Neural cell (in vitro differentiated cells): ENCODE measurements at regions not wholly inside any gene's neighbourhood (a gene's known extent, or its start where the extent isn't known, plus 50 kb on each side); places are given as distances from the start of the nearest gene placed in this dataset.

Source experiments
- H2AFZ ChIP-seq: fragments of 200-600, 300-800 bp; sonication (generic), shearing (Covaris generic); 2 replicates; pipeline ENCODE4 v1.6.0; 2014; ENCODE audit warnings: low read depth, mild to moderate bottlenecking, antibody characterized with exemption, low read length, moderate library complexity
- H3F3A ChIP-seq: fragments of 200-600 bp; shearing (Covaris generic); 2 replicates; pipeline ENCODE4 v1.6.1; 2016; ENCODE audit warnings: mild to moderate bottlenecking, moderate library complexity, mixed read lengths, antibody characterized with exemption, low read length; ENCODE audit not compliant: insufficient read depth, poor library complexity, severe bottlenecking
- H3K27ac ChIP-seq: fragments of 200-600, 300-800 bp; sonication (generic), shearing (Covaris generic); 2 replicates; pipeline ENCODE4 v1.5.1; 2014; ENCODE audit warnings: mild to moderate bottlenecking, low read length, moderate library complexity
- H3K27me3 ChIP-seq: fragments of 300-800, 200-600 bp; sonication (generic), shearing (Covaris generic); 2 replicates; pipeline ENCODE4 v1.6.0; 2014; ENCODE audit warnings: mild to moderate bottlenecking, low read depth, low read length, moderate library complexity; ENCODE audit not compliant: insufficient read depth
- H3K36me3 ChIP-seq: fragments of 300-800, 200-600 bp; sonication (generic), shearing (Covaris generic); 2 replicates; pipeline ENCODE4 v1.5.1; 2014; ENCODE audit warnings: mild to moderate bottlenecking, antibody characterized with exemption, low read length, moderate library complexity; ENCODE audit not compliant: insufficient read depth
- H3K4me2 ChIP-seq: fragments of 300-800, 200-600 bp; sonication (generic), shearing (Covaris generic); 2 replicates; pipeline ENCODE4 v1.6.0; 2014; ENCODE audit warnings: mild to moderate bottlenecking, low read length
- H3K4me3 ChIP-seq: fragments of 300-800, 200-600 bp; sonication (generic), shearing (Covaris generic); 2 replicates; pipeline ENCODE4 v1.5.1; 2014; ENCODE audit warnings: mild to moderate bottlenecking, low read length, moderate library complexity
- H3K79me2 ChIP-seq: fragments of 200-600 bp; shearing (Covaris generic); replicated peaks from 2 replicates; pipeline ENCODE4 v1.6.0; 2014; ENCODE audit warnings: mild to moderate bottlenecking, low read length, moderate library complexity; ENCODE audit not compliant: insufficient read depth
- H3K9ac ChIP-seq: fragments of 300-800, 200-600 bp; sonication (generic), shearing (Covaris generic); 2 replicates; pipeline ENCODE4 v1.6.1; 2016; ENCODE audit warnings: mild to moderate bottlenecking, low read length, mixed read lengths
- H3K9me2 ChIP-seq: fragments of 200-600 bp; shearing (Covaris generic); 2 replicates; pipeline ENCODE4 v1.6.1; 2016; ENCODE audit warnings: mild to moderate bottlenecking, low read length, mixed read lengths; ENCODE audit not compliant: insufficient read depth
- H3K9me3 ChIP-seq: fragments of 200-600, 300-800 bp; sonication (generic), shearing (Covaris generic); 2 replicates; pipeline ENCODE4 v1.6.1; 2016; ENCODE audit warnings: mild to moderate bottlenecking, mixed run types, low read length, moderate library complexity, mixed read lengths
- H4K20me1 ChIP-seq: fragments of 200-600 bp; shearing (Covaris generic); 2 replicates; pipeline ENCODE4 v1.6.1; 2016; ENCODE audit warnings: mild to moderate bottlenecking, mixed run types; ENCODE audit not compliant: insufficient read depth
- CTCF ChIP-seq: fragments of 450-650 bp; IDR thresholded peaks from 2 replicates; pipeline ENCODE4 v1.5.1; 2014; ENCODE audit warnings: antibody characterized with exemption, mild to moderate bottlenecking, moderate library complexity; ENCODE audit not compliant: poor library complexity, severe bottlenecking
- EP300 ChIP-seq: fragments of 450-650 bp; conservative IDR thresholded peaks from 2 replicates; pipeline ENCODE4 v1.6.1; 2014; ENCODE audit warnings: antibody characterized with exemption, mild to moderate bottlenecking, moderate library complexity; ENCODE audit not compliant: poor library complexity, severe bottlenecking
- EZH2 ChIP-seq: fragments of 200-600, 300-800 bp; shearing (Covaris generic), sonication (generic); IDR thresholded peaks from 2 replicates; pipeline ENCODE4 v1.6.1; 2014; ENCODE audit warnings: antibody characterized with exemption, low read length, borderline replicate concordance, mild to moderate bottlenecking; ENCODE audit not compliant: insufficient read depth, poor library complexity, severe bottlenecking
- MXI1 ChIP-seq: fragments of 450-650 bp; conservative IDR thresholded peaks from 2 replicates; pipeline ENCODE4 v1.6.1; 2014; ENCODE audit warnings: antibody characterized with exemption, mild to moderate bottlenecking; ENCODE audit not compliant: poor library complexity, severe bottlenecking
- POLR2AphosphoS5 ChIP-seq: IDR thresholded peaks from 2 replicates; pipeline ENCODE4 v1.6.1; 2012
- RAD21 ChIP-seq: fragments of 450-650 bp; conservative IDR thresholded peaks from 2 replicates; pipeline ENCODE4 v1.6.1; 2014; ENCODE audit warnings: antibody characterized with exemption, mild to moderate bottlenecking, moderate library complexity
- REST ChIP-seq: IDR thresholded peaks from 2 replicates; pipeline ENCODE4 v1.6.1; 2012; ENCODE audit warnings: borderline replicate concordance
- SMC3 ChIP-seq: fragments of 450-650 bp; conservative IDR thresholded peaks from 2 replicates; pipeline ENCODE4 v1.6.1; 2014; ENCODE audit warnings: antibody characterized with exemption, mild to moderate bottlenecking, moderate library complexity; ENCODE audit not compliant: poor library complexity
- TAF1 ChIP-seq: IDR thresholded peaks from 2 replicates; pipeline ENCODE4 v1.6.1; 2012; ENCODE audit warnings: low read depth

- TF ChIP-seq CTCF (no peak), REST (no peak), RAD21 (no peak), MXI1 (no peak), POLR2AphosphoS5 (no peak), SMC3 (no peak), EP300 (no peak)
- H3K27ac ChIP-seq, result no peak overlapping the region
These were observed 355.0 kb downstream of the DSC3 start for GRCh38 chr18:30687501-30687900.

GRCh38 chr18:30684825-30685481 lies 357.6 kb downstream of the DSC3 start:
- Histone ChIP-seq H3K9me2 (no peaks in the 10 kb centered on the region), H3K4me3 (no peak overlapping the region), H3F3A (no peaks in the 10 kb centered on the region), H3K27me3 (no peaks in the 10 kb centered on the region), H3K27ac (no peak overlapping the region), H2AFZ (no peak overlapping the region), H3K36me3 (no peaks in the 10 kb centered on the region), H3K79me2 (no peaks in the 10 kb centered on the region), H3K9me3 (no peaks in the 10 kb centered on the region), H4K20me1 (no peaks in the 10 kb centered on the region), H3K9ac (no peak overlapping the region), H3K4me2 (no peak overlapping the region)
- no peak for TF ChIP-seq CTCF
- TF ChIP-seq TAF1, result no peak
- no peak for TF ChIP-seq REST
- no peak for TF ChIP-seq POLR2AphosphoS5
- TF ChIP-seq MXI1, result no peak
- TF ChIP-seq EP300, result no peak
- TF ChIP-seq SMC3, result no peak
- TF ChIP-seq RAD21, result no peak
- no peak for TF ChIP-seq EZH2

More at GRCh38 chr18:30687501-30687900, 355.0 kb downstream of the DSC3 start:
- Histone ChIP-seq H3K4me2 (no peak overlapping the region), H3K4me3 (no peak overlapping the region), H3K36me3 (no peaks in the 10 kb centered on the region), H3K27me3 (no peaks in the 10 kb centered on the region), H3K9me3 (no peaks in the 10 kb centered on the region), H3K79me2 (no peaks in the 10 kb centered on the region), H3K9me2 (no peaks in the 10 kb centered on the region), H3F3A (no peaks in the 10 kb centered on the region), H2AFZ (no peak overlapping the region), H3K9ac (no peak overlapping the region), H4K20me1 (no peaks in the 10 kb centered on the region)
